ENCODE measurements at regions not wholly inside any gene's neighbourhood (a gene's known extent, or its start where the extent isn't known, plus 50 kb on each side); places are given as distances from the start of the nearest gene placed in this dataset.

- TF ChIP-seq CBFB (CRISPR knock-in tag; IDR thresholded peaks at IDR 0.05; ENCODE audit: low read depth) (no peak), USF1 (CRISPR knock-in tag; IDR thresholded peaks at IDR 0.05) (no peak), SMAD4 (CRISPR knock-in tag; IDR thresholded peaks at IDR 0.05) (no peak), ZNF121 (CRISPR knock-in tag; IDR thresholded peaks at IDR 0.05) (no peak), ZNF317 (CRISPR knock-in tag; IDR thresholded peaks at IDR 0.05; ENCODE audit: borderline replicate concordance, low read depth) (no peak), PRRX2 (CRISPR knock-in tag; IDR thresholded peaks at IDR 0.05) (no peak), SOX15 (CRISPR knock-in tag; IDR thresholded peaks at IDR 0.05) (no peak), ATF2 (CRISPR knock-in tag; IDR thresholded peaks at IDR 0.05; ENCODE audit: borderline replicate concordance, low read depth) (no peak), E2F1 (CRISPR knock-in tag; IDR thresholded peaks at IDR 0.05) (no peak)
- TF ChIP-seq, protein P1, sequence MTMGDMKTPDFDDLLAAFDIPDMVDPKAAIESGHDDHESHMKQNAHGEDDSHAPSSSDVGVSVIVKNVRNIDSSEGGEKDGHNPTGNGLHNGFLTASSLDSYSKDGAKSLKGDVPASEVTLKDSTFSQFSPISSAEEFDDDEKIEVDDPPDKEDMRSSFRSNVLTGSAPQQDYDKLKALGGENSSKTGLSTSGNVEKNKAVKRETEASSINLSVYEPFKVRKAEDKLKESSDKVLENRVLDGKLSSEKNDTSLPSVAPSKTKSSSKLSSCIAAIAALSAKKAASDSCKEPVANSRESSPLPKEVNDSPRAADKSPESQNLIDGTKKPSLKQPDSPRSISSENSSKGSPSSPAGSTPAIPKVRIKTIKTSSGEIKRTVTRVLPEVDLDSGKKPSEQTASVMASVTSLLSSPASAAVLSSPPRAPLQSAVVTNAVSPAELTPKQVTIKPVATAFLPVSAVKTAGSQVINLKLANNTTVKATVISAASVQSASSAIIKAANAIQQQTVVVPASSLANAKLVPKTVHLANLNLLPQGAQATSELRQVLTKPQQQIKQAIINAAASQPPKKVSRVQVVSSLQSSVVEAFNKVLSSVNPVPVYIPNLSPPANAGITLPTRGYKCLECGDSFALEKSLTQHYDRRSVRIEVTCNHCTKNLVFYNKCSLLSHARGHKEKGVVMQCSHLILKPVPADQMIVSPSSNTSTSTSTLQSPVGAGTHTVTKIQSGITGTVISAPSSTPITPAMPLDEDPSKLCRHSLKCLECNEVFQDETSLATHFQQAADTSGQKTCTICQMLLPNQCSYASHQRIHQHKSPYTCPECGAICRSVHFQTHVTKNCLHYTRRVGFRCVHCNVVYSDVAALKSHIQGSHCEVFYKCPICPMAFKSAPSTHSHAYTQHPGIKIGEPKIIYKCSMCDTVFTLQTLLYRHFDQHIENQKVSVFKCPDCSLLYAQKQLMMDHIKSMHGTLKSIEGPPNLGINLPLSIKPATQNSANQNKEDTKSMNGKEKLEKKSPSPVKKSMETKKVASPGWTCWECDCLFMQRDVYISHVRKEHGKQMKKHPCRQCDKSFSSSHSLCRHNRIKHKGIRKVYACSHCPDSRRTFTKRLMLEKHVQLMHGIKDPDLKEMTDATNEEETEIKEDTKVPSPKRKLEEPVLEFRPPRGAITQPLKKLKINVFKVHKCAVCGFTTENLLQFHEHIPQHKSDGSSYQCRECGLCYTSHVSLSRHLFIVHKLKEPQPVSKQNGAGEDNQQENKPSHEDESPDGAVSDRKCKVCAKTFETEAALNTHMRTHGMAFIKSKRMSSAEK (CRISPR knock-in tag; IDR thresholded peaks at IDR 0.05; ENCODE audit: borderline replicate concordance) = no peak
- no peaks in the 10 kb centered on the region for H3K4me1 Mint-ChIP-seq
- no peak overlapping the region for H3K27ac Mint-ChIP-seq
- ChIA-PET CTCF (interaction anchor here (1.3 kb wide), 1 partner anchor 300 kb away, joined by 3 read pairs; no protein-coding TSS in a partner anchor), POLR2A (no interaction called here)
- no peaks in the 10 kb centered on the region; the same call in 1 of the 2 replicates for H3K36me3 Mint-ChIP-seq
- peaks cover 23% of the 10 kb centered on the region for H3K9me3 Mint-ChIP-seq
- DNase-seq (ENCODE audit: low spot score) (no peak), ATAC-seq (no peak)
- no peak overlapping the region for H3K4me3 Mint-ChIP-seq
- H3K27me3 Mint-ChIP-seq (ENCODE audit: low read depth) = no peaks in the 10 kb centered on the region
These were observed 547.4 kb downstream of the LTN1 start for GRCh38 chr21:28445141-28445830.

DNA sequence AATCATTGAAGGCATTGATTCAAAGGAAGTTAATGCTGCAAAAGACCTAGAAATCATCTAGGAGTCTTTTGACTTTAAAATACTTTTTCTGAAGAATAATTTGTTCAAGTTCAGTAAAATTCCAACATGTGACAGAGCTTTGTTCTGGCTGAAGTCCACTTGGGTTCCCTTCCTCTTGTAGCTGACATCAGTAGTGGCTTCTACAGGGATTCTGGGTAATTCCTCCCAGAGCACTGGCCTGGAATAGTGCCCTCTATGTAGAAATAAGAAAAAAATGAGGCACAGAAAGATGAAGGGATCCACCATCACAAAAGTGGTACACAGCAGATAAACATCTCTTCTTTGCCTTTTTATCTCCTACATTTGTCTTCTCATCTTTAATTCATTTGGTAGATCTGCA is 548.1 kb downstream of the LTN1 start:
- ATAC-seq = no peak
- POLR2A ChIA-PET = no interaction called here
- Mint-ChIP-seq H3K9me3 (peaks cover 23% of the 10 kb centered on the region), H3K27me3 (ENCODE audit: low read depth) (no peaks in the 10 kb centered on the region), H3K4me1 (no peaks in the 10 kb centered on the region), H3K36me3 (no peaks in the 10 kb centered on the region; the same call in 1 of the 2 replicates), H3K4me3 (no peak overlapping the region), H3K27ac (no peak overlapping the region)
- no peak for TF ChIP-seq JUN (CRISPR knock-in tag; IDR thresholded peaks at IDR 0.05)
- no peak for TF ChIP-seq ATF6 (CRISPR knock-in tag; IDR thresholded peaks at IDR 0.05)
- no peak for TF ChIP-seq ZNF416 (CRISPR knock-in tag; IDR thresholded peaks at IDR 0.05)
- no peak for DNase-seq (ENCODE audit: low spot score)
- CTCF ChIA-PET = interaction anchor here (1.3 kb wide), 1 partner anchor 301 kb away, joined by 3 read pairs; no protein-coding TSS in a partner anchor
